ENCODE measurements at regions not wholly inside any gene's neighbourhood (a gene's known extent, or its start where the extent isn't known, plus 50 kb on each side); places are given as distances from the start of the nearest gene placed in this dataset.

DNA sequence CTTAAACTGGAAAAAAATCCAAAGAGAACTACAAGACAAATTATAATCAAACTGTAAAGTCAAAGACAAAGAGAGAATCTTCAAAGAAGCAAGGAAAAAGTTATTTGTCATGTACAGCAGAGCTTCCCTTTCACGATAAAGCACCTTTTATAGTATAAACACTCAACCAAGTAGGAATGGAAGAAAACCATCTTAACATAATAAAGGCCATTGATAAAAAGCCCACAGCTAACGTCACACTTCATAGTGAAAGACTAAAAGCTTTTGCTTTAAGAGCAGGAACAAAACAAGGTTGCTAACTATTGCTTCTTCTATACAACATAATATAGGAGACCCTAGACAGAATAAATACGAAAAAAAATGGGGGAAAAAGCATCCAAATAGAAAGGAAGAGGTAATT, 595.7 kb upstream of the POU3F4 start:
- TF ChIP-seq, protein P1, sequence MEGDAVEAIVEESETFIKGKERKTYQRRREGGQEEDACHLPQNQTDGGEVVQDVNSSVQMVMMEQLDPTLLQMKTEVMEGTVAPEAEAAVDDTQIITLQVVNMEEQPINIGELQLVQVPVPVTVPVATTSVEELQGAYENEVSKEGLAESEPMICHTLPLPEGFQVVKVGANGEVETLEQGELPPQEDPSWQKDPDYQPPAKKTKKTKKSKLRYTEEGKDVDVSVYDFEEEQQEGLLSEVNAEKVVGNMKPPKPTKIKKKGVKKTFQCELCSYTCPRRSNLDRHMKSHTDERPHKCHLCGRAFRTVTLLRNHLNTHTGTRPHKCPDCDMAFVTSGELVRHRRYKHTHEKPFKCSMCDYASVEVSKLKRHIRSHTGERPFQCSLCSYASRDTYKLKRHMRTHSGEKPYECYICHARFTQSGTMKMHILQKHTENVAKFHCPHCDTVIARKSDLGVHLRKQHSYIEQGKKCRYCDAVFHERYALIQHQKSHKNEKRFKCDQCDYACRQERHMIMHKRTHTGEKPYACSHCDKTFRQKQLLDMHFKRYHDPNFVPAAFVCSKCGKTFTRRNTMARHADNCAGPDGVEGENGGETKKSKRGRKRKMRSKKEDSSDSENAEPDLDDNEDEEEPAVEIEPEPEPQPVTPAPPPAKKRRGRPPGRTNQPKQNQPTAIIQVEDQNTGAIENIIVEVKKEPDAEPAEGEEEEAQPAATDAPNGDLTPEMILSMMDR (IDR thresholded peaks at IDR 0.05; ENCODE audit: borderline replicate concordance, control extremely low read depth, extremely low read depth, insufficient read depth, missing control alignments) = no peak
- in situ Hi-C loops (cut with MboI; ENCODE audit: low sequenced_read_pairs, unreplicated experiment) = no loop called here
- DNase-seq (ENCODE audit: low spot score) = no peak

DNA sequence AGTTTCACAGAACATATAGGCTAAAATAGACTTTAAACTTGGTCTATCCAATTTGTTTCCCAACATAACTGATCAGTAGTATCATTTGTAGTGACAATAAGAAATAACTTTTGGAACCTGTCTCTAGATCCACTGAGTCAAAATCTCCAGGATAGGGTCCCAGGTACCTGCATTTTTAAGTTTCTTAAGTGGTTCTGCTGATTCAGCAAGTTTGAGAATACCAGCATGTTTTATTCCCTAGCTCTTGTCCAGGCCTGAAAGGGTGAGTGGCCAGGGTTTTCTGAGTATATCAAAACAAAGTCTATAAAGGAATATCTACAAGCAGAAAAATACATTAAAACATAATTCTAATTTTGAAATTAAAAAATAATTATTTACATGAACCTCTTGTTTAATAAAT, 573.1 kb upstream of the POU3F4 start:
- TF ChIP-seq, protein P1 (IDR thresholded peaks at IDR 0.05; ENCODE audit: borderline replicate concordance, control extremely low read depth, extremely low read depth, insufficient read depth, missing control alignments) = no peak
- in situ Hi-C loops (cut with MboI; ENCODE audit: low sequenced_read_pairs, unreplicated experiment) = no loop called here

DNA sequence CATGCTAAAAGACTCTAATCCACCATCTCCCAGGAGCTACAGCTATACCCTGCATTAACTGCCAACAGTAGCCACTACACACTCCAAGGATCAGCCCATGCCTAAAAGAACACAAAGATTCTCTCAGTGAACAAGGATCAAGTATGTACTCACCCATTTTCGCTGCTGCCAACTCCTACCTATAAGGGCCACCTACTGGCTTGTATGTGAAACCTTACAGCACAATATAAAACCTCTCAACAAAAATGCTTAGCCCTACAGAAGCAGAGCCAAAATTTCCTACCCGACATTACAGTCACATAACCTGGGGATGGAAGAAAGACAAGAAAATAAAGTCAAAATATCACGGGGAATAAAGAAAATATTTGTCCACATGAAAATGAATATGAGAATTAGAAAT, 562.8 kb upstream of the POU3F4 start:
- DNase-seq (ENCODE audit: low spot score) = no peak
- in situ Hi-C loops (cut with MboI; ENCODE audit: low sequenced_read_pairs, unreplicated experiment) = no loop called here
- TF ChIP-seq, protein P1 (IDR thresholded peaks at IDR 0.05; ENCODE audit: borderline replicate concordance, control extremely low read depth, extremely low read depth, insufficient read depth, missing control alignments) = no peak

More for the DNA sequence above, 573.1 kb upstream of the POU3F4 start:
- DNase-seq (ENCODE audit: low spot score) = no peak

DNA sequence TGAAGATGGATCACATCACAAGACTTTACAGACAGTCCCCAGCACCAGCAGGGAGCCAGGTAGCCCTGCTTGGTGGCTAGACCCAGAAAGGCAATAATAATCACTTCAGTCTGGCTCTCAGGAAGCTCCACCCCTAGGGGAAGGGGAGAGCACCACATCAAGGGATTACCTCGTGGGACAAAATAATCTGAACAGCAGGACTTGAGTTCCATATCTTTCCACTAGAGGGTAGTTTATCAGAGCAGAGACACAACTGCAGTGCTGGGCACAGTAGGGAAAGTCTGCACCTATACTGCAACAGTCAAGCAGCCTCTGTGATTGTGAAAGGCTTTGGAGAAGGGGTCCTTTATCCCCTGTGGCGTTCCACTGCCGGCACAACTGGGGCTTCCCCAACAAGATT, 547.0 kb upstream of the POU3F4 start:
- DNase-seq (ENCODE audit: low spot score) = no peak
- in situ Hi-C loops (cut with MboI; ENCODE audit: low sequenced_read_pairs, unreplicated experiment) = no loop called here
- TF ChIP-seq, protein P1 (IDR thresholded peaks at IDR 0.05; ENCODE audit: borderline replicate concordance, control extremely low read depth, extremely low read depth, insufficient read depth, missing control alignments) = no peak

DNA sequence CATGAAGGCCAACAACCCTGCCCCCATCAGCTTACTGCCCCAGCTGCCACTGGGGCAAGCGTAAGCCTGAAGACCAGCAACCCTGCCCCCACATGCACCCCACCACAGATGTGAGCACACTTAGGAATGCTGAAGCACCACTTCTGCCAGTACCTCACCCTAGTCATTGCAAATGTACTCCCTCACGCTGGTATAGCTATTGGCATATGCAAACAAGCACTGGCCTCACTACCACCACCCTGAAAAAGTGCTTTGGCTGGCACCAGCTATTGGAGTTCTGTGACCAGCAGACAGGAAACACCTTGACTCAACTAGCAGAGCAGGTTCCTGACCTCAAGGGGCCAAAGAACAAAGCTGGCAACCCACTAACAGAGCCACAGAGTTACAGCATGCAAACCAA, 534.4 kb upstream of the POU3F4 start:
- DNase-seq (ENCODE audit: low spot score) = no peak
- TF ChIP-seq, protein P1 (IDR thresholded peaks at IDR 0.05; ENCODE audit: borderline replicate concordance, control extremely low read depth, extremely low read depth, insufficient read depth, missing control alignments) = no peak
- in situ Hi-C loops (cut with MboI; ENCODE audit: low sequenced_read_pairs, unreplicated experiment) = no loop called here

DNA sequence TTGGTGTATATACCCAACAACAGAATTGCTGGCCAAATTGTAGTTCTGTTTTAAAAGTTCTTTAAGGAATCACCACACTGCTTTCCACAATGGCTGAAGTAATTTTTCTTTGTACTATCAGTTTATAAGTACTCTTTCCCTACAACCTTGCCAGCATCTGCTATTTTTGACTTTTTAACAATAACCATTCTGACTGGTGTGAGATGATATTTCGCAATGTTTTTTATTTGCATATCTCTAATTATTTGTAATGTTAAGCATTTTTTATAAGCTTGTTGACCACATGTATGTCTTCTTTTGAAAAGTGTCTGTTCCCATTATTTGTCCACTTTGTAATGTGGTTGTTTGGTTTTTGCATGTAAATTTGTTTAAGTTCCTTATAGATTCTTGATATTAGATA, 509.9 kb upstream of the POU3F4 start:
- DNase-seq (ENCODE audit: low spot score) = no peak
- TF ChIP-seq, protein P1 (IDR thresholded peaks at IDR 0.05; ENCODE audit: borderline replicate concordance, control extremely low read depth, extremely low read depth, insufficient read depth, missing control alignments) = no peak
- in situ Hi-C loops (cut with MboI; ENCODE audit: low sequenced_read_pairs, unreplicated experiment) = no loop called here

DNA sequence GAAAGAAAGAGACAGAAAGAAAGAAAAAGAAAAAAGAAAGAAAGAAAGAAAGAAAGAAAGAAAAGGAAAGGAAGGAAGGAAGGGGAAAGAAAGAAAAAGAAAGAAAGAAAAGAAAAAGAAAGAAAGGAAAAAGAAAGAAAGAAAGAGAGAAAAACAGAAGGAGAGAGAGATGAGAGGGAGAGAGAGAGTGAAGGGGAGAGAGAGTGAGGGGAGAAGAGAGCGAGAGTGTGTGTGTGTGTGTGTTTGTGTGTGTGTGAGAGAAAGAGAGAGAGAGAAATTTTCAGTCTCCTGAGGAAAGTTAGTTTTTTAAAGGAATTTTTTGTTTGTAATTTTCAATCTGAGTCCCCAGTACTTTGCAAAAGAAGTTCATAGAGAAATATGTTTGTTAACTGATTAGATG, 504.1 kb upstream of the POU3F4 start:
- in situ Hi-C loops (cut with MboI; ENCODE audit: low sequenced_read_pairs, unreplicated experiment) = no loop called here
- DNase-seq (ENCODE audit: low spot score) = no peak
- TF ChIP-seq, protein P1 (IDR thresholded peaks at IDR 0.05; ENCODE audit: borderline replicate concordance, control extremely low read depth, extremely low read depth, insufficient read depth, missing control alignments) = no peak

Measured in GM13976 (cell line).